HepG2 (cell line): ENCODE measurements at regions not wholly inside any gene's neighbourhood (a gene's known extent, or its start where the extent isn't known, plus 50 kb on each side); places are given as distances from the start of the nearest gene placed in this dataset.

Experiments
- ATAC-seq: fragments of 200-7000 bp; cut with Tn5 transposase; 3 replicates; pipeline ENCODE4 v1.9.1; 2020; ENCODE audit warnings: mild to moderate bottlenecking, moderate library complexity
- BruUV-seq: library from RNA; stranded (reverse); fragments of 400-500 nt; replicated peaks from 2 replicates; lab custom pipeline; 2021; lab: Mats Ljungman, UMichigan
- CTCF ChIA-PET: fragments of 300-600 bp; formaldehyde crosslinking; extraction: SDS; loops from one replicate; lab custom pipeline; 2021; ENCODE audit warnings: low total read pairs, inconsistent platforms, low intra/inter-chr PET ratio; lab: Yijun Ruan, JAX
- POLR2A ChIA-PET: fragments of 350-600 bp; sonication (Branson Sonifier 250); formaldehyde crosslinking; loops from one replicate; lab custom pipeline; 2020; ENCODE audit warnings: antibody characterized with exemption, inconsistent platforms; lab: Yijun Ruan, JAX
- DNase-seq: peaks from one replicate; pipeline ENCODE4 v3.0.0-alpha.2; 2015; ENCODE audit warnings: low spot score
- FAIRE-seq: peaks from 3 replicates; lab custom pipeline; 2011; peaks lifted over from hg19 to GRCh38; lab: Jason Lieb, UNC
- H2AFZ ChIP-seq: one replicate; pipeline ENCODE4 v1.6.1; 2011; ENCODE audit warnings: low read length, inconsistent platforms
- H3K27ac ChIP-seq: fragments of 300-600 bp; 3 replicates; pipeline ENCODE4 v1.8.0; 2011; ENCODE audit warnings: mixed run types, mild to moderate bottlenecking, mixed read lengths, low read length, inconsistent platforms; ENCODE audit not compliant: insufficient read depth; ENCODE audit errors: extremely low read length
- H3K27me3 ChIP-seq, 2 experiments: fragments of 200-600 bp in 1 of 2; 2 replicates in 1 of 2; 3 replicates in 1 of 2; pipeline versions ENCODE4 v1.6.0 to v1.8.0; 2011; ENCODE audit warnings: low read length in 2 of 2, mild to moderate bottlenecking in 2 of 2, moderate library complexity in 2 of 2, inconsistent platforms in 1 of 2; ENCODE audit not compliant: insufficient read depth in 2 of 2, control insufficient read depth in 1 of 2
- H3K36me3 ChIP-seq, 2 experiments: fragments of 200-600 bp in 1 of 2; replicated peaks in 1 of 2; 2 replicates in 1 of 2; 3 replicates in 1 of 2; pipeline versions ENCODE4 v1.5.1 to v1.8.0; 2011; ENCODE audit warnings: low read length in 2 of 2, inconsistent platforms in 1 of 2; ENCODE audit not compliant: insufficient read depth in 2 of 2, control insufficient read depth in 1 of 2
- H3K4me1 ChIP-seq: 2 replicates; pipeline ENCODE4 v1.5.1; 2012; ENCODE audit warnings: low read length, inconsistent platforms; ENCODE audit not compliant: insufficient read depth
- H3K4me2 ChIP-seq: 2 replicates; pipeline ENCODE4 v1.6.0; 2011; ENCODE audit warnings: low read depth, low read length, inconsistent platforms
- H3K4me3 ChIP-seq, 3 experiments: fragments of 200-600 bp in 1 of 3; sonication (generic), shearing (Covaris generic) in 1 of 3; replicated peaks in 1 of 3; 2 replicates each; pipeline ENCODE4 v1.5.1; 2011 to 2016; ENCODE audit warnings: low read length in 3 of 3, inconsistent platforms in 2 of 3, low read depth in 2 of 3, mild to moderate bottlenecking in 2 of 3, control low read depth in 1 of 3, mixed read lengths in 1 of 3; ENCODE audit not compliant: insufficient read depth in 1 of 3
- H3K79me2 ChIP-seq: one replicate; pipeline ENCODE4 v1.6.1; 2011; ENCODE audit warnings: low read length, inconsistent platforms; ENCODE audit not compliant: insufficient read depth
- H3K9ac ChIP-seq: 2 replicates; pipeline ENCODE4 v1.6.0; 2011; ENCODE audit warnings: mild to moderate bottlenecking, low read depth, low read length, inconsistent platforms; ENCODE audit not compliant: insufficient read depth
- H3K9me3 ChIP-seq: 2 replicates; pipeline ENCODE4 v1.5.1; 2012; ENCODE audit warnings: mild to moderate bottlenecking, low read length
- H4K20me1 ChIP-seq: 2 replicates; pipeline ENCODE4 v1.6.0; 2011; ENCODE audit warnings: inconsistent platforms, mild to moderate bottlenecking, low read length, moderate library complexity; ENCODE audit not compliant: insufficient read depth
- GPN1 ChIP-seq: sonication (generic); formaldehyde crosslinking; IDR thresholded peaks from 2 replicates; pipeline ENCODE4 v1.5.1; 2020; ENCODE audit warnings: missing genetic modification reagents, borderline replicate concordance
- HES4 ChIP-seq: sonication (generic); formaldehyde crosslinking; IDR thresholded peaks from 2 replicates; pipeline ENCODE4 v1.9.0; 2021; ENCODE audit warnings: mild to moderate bottlenecking, missing genetic modification reagents, borderline replicate concordance
- HIC2 ChIP-seq: sonication (generic); formaldehyde crosslinking; IDR thresholded peaks from 2 replicates; pipeline ENCODE4 v1.9.0; 2022; ENCODE audit warnings: low read depth, missing genetic modification reagents
- MYNN ChIP-seq: sonication (generic); formaldehyde crosslinking; IDR thresholded peaks from 2 replicates; pipeline ENCODE4 v1.4.0; 2020; ENCODE audit warnings: mild to moderate bottlenecking, low read depth, missing genetic modification reagents
- NAIF1 ChIP-seq: sonication (generic); formaldehyde crosslinking; IDR thresholded peaks from 2 replicates; pipeline ENCODE4 v1.5.0; 2020; ENCODE audit warnings: mild to moderate bottlenecking, missing genetic modification reagents, borderline replicate concordance
- NFYC ChIP-seq: IDR thresholded peaks from 2 replicates; pipeline ENCODE4 v1.6.1; 2016; ENCODE audit warnings: missing genetic modification reagents, missing compliant biosample characterization
- SRSF1 ChIP-seq: fragments of 200-400 bp; formaldehyde crosslinking; optimal IDR thresholded peaks from 2 replicates; pipeline ENCODE3; 2017; ENCODE audit warnings: mild to moderate bottlenecking, low read depth, low read length, moderate library complexity
- ZMYM2 ChIP-seq: sonication (generic); formaldehyde crosslinking; IDR thresholded peaks from 2 replicates; pipeline ENCODE4 v1.8.0; 2022; ENCODE audit warnings: mild to moderate bottlenecking, missing genetic modification reagents
- ZNF30 ChIP-seq: sonication (generic); formaldehyde crosslinking; IDR thresholded peaks from 2 replicates; pipeline ENCODE4 v1.5.0; 2020; ENCODE audit warnings: mild to moderate bottlenecking, missing genetic modification reagents
- ZNF557 ChIP-seq: sonication (generic); formaldehyde crosslinking; IDR thresholded peaks from 2 replicates; pipeline ENCODE4 v1.4.0; 2020; ENCODE audit warnings: missing genetic modification reagents
- ZNF564 ChIP-seq: sonication (generic); formaldehyde crosslinking; IDR thresholded peaks from 2 replicates; pipeline ENCODE4 v1.8.1; 2023; ENCODE audit warnings: mild to moderate bottlenecking, missing genetic modification reagents
- WGBS: methylation state at CpG from one replicate; pipeline ENCODE4 v1.1.6; 2017; ENCODE audit warnings: low lambda C conversion rate; 5-methylcytosine and 5-hydroxymethylcytosine counted together
- in situ Hi-C: cut with HindIII; loops from 2 replicates; pipeline ENCODE4 v1.10.0; 2017; ENCODE audit warnings: low pct_unique_long_range_greater_than_20kb; ENCODE audit not compliant: extremely low pct_ligation_motif_present
- intact Hi-C: fragments of 100-400 bp; cut with micrococcal nuclease; formaldehyde crosslinking; loops from one replicate; pipeline ENCODE4 v1.10.0; 2022; ENCODE audit not compliant: unreplicated experiment

DNA sequence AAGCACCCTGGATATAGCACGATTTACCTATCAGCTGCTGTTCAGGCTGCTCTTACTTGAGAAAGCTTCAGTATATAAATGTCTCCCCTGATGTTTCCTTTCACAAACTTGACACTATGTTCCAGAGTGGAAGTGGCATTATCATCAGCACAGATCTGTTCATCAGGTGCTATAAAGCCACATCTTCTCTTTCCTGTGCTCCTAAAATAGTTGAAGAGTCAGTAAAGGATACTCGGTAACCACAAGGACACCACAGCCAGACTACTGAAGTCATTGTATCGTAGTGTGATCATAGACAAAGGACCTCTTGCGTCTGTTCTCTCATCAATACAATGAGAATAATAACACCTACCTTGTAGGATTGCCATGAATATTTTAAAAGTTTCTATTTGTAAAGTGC lies 841.0 kb upstream of the CELF4 start:
- Histone ChIP-seq H3K79me2 (no peaks in the 10 kb centered on the region), H3K27me3 (no peaks in the 10 kb centered on the region; a peak in 1 of 5 replicates), H3K36me3 (no peaks in the 10 kb centered on the region), H3K9me3 (no peaks in the 10 kb centered on the region), H4K20me1 (no peaks in the 10 kb centered on the region), H3K27ac (no peak overlapping the region), H3K9ac (no peak overlapping the region), H3K4me3 (no peak overlapping the region), H3K4me1 (no peaks in the 10 kb centered on the region), H2AFZ (no peak overlapping the region), H3K4me2 (no peak overlapping the region)
- no peak for FAIRE-seq
- CTCF ChIA-PET = no interaction called here
- no peak for DNase-seq
- POLR2A ChIA-PET = no interaction called here
- 4% methylated on average over 4 of the region's 4 CpGs for WGBS
- ATAC-seq = no peak
- in situ Hi-C loops = no loop called here
- intact Hi-C loops = no loop called here
- TF ChIP-seq HIC2 (CRISPR knock-in tag) (no peak), ZNF557 (CRISPR knock-in tag) (no peak), MYNN (no peak), ZNF564 (CRISPR knock-in tag) (no peak), ZNF30 (CRISPR knock-in tag) (no peak), NAIF1 (CRISPR knock-in tag) (no peak), SRSF1 (no peak), HES4 (CRISPR knock-in tag) (no peak), ZMYM2 (CRISPR knock-in tag) (no peak), GPN1 (no peak), NFYC (CRISPR knock-in tag) (no peak)
- BruUV-seq = no TSS peak
